UCSD-AML1 (cell line): ENCODE measurements at regions not wholly inside any gene's neighbourhood (a gene's known extent, or its start where the extent isn't known, plus 50 kb on each side); places are given as distances from the start of the nearest gene placed in this dataset.
"Not testable (repeated sequence)": the region's sequence is repeated elsewhere in the genome, so short reads cannot be mapped to it uniquely, and the experiment has no call there.

Source experiments
- DNase-seq: peaks from one replicate; lab custom pipeline; 2025; ENCODE audit not compliant: unreplicated experiment; lab: John Stamatoyannopoulos, UW

GRCh38 chr14:86193756-86194155, 663.8 kb downstream of the FLRT2 start:
- no peak for DNase-seq

- DNase-seq: no peak
Measured at GRCh38 chr14:86179980-86180379, 650.0 kb downstream of the FLRT2 start.

- DNase-seq: no peak
Measured at GRCh38 chr14:86168371-86168770, 638.4 kb downstream of the FLRT2 start.

- no peak for DNase-seq
Measured at GRCh38 chr14:86166541-86166940, 636.6 kb downstream of the FLRT2 start.

GRCh38 chr14:86153480-86153879, 623.5 kb downstream of the FLRT2 start:
- DNase-seq: no peak

GRCh38 chr14:86143248-86143647, 613.3 kb downstream of the FLRT2 start:
- DNase-seq: peak; percentile 3

- no peak for DNase-seq
Measured at GRCh38 chr14:86141966-86142365, 612.0 kb downstream of the FLRT2 start.

GRCh38 chr14:86129426-86129825, 599.5 kb downstream of the FLRT2 start:
- DNase-seq: no peak

- no peak for DNase-seq
Measured at GRCh38 chr14:86124328-86124727, 594.4 kb downstream of the FLRT2 start.

GRCh38 chr14:86115972-86116371, 586.0 kb downstream of the FLRT2 start:
- DNase-seq: no peak

- DNase-seq: not testable (repeated sequence)
Measured at GRCh38 chr14:86110871-86111270, 580.9 kb downstream of the FLRT2 start.

- DNase-seq: no peak
Measured at GRCh38 chr14:86104691-86105265, 574.8 kb downstream of the FLRT2 start.

- DNase-seq: no peak
Measured at GRCh38 chr14:86094512-86094911, 564.6 kb downstream of the FLRT2 start.

- DNase-seq: no peak
Measured at GRCh38 chr14:86091811-86092210, 561.9 kb downstream of the FLRT2 start.

- no peak for DNase-seq
Measured at GRCh38 chr14:86088156-86088555, 558.2 kb downstream of the FLRT2 start.

GRCh38 chr14:86087377-86087776, 557.4 kb downstream of the FLRT2 start:
- no peak for DNase-seq

GRCh38 chr14:86086962-86087361, 557.0 kb downstream of the FLRT2 start:
- DNase-seq: no peak

- no peak for DNase-seq
Measured at GRCh38 chr14:86084097-86084496, 554.2 kb downstream of the FLRT2 start.

GRCh38 chr14:86083616-86084015, 553.7 kb downstream of the FLRT2 start:
- no peak for DNase-seq

GRCh38 chr14:86072116-86072894, 542.4 kb downstream of the FLRT2 start:
- DNase-seq: peak; percentile 53

GRCh38 chr14:86066651-86067050, 536.7 kb downstream of the FLRT2 start:
- no peak for DNase-seq

GRCh38 chr14:86065407-86065806, 535.5 kb downstream of the FLRT2 start:
- DNase-seq: no peak

- not testable (repeated sequence) for DNase-seq
Measured at GRCh38 chr14:86064595-86064994, 534.7 kb downstream of the FLRT2 start.
